NCI-H1436 (cell line): ENCODE measurements at regions not wholly inside any gene's neighbourhood (a gene's known extent, or its start where the extent isn't known, plus 50 kb on each side); places are given as distances from the start of the nearest gene placed in this dataset.
"Not testable (repeated sequence)": the region's sequence is repeated elsewhere in the genome, so short reads cannot be mapped to it uniquely, and the experiment has no call there.

ENCODE experiments used
- DNase-seq: peaks from one replicate; lab custom pipeline; 2025; lab: John Stamatoyannopoulos, UW

GRCh38 chr5:98314292-98314691 lies 459.2 kb upstream of the RGMB start:
- no peak for DNase-seq

DNA sequence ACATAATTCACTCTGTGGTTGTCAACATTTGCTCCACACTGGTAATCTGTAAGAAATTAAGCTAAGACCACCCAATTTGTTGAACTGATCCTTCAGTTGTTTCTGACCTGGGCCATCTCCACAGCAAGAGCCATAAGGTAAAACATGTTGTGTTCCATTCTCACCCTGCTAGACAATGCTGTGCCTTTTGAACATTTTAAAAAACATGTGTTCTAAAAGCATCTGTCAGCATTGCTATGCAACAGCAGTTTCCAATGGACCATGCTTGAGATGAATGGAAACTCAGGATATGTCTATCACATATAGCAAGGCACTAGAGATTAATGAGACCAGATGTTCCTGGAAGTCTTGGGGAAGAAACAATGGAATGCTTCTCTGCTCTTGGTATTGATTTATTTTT lies 455.1 kb upstream of the RGMB start:
- DNase-seq: no peak

- no peak for DNase-seq
These were observed 454.0 kb upstream of the RGMB start for GRCh38 chr5:98319299-98320011.

DNA sequence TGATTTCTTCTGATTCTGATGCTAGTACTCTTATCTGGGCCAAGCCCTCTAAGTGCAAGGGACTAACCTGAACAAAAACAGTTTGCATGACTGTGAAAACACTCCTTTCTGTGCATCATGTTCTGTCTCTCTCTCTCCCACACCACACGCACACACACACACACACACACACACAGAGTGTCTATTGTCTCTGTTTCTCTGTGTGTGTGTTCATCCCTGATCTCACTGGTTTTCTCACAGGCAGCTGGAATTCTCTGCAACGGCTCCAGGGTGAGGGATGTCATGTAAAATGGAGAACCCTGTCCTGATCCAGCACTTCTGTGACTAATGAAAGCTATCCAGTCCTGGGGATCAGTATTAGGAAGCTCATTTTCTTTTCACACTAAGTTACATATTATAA lies 453.1 kb upstream of the RGMB start:
- no peak for DNase-seq

DNA sequence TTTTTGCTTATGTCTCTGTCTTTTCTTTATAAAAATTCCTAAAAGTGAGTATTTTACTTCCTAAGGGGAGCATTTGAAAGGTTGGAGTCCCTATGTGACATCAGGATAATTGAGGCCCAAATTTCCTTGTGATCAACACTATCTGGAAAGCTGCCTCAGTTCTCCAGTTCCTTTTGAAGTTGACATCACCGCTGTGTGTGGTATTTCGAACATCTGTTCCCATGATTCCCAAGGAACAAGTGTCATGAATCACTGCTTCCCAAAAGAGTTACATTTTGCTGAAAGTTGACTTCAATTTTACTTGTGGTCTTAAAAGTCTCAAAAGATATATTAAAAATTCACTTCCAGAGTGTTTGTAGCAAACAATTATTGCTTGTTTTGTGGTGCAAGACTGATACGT lies 452.1 kb upstream of the RGMB start:
- no peak for DNase-seq

- DNase-seq: not testable (repeated sequence)
These were observed 448.3 kb upstream of the RGMB start for GRCh38 chr5:98325187-98325586.

DNA sequence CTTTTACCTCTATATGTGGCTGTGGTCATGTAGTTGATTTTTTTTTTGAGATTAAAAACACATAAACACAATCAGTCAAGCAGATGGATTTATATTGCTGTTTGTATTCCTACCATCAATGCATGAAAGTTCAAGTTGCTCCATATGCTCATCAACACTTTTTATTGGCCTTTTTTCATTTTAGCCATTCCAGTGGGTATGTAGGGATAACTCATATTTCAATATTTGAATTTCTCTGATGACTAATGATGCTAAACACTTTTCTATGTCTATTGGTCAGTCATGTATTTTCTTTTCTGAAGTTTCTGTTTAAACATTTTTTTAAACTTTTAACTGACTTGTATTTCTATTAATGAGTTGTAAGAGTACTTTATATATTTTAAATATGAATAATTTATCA lies 445.4 kb upstream of the RGMB start:
- no peak for DNase-seq

- DNase-seq: no peak
These were observed 442.6 kb upstream of the RGMB start for GRCh38 chr5:98330871-98331270.

DNA sequence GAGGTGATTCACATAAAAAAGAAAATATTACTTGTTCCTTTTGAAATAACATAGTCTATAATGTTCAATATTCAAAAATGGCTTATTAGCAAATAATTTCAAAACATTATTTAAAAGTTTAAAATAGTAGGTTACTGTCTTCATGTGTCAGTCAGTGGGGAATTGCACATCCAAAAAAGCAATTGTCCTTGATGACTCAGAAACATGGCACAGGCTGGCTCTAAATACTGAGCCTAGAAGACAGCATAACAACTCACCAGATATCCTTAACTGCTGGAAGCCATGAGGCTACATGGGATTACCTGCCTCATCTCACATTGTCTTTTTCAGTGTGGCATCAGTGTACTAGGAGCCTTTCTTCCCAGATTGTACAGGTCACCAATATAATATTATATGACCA lies 439.5 kb upstream of the RGMB start:
- no peak for DNase-seq

DNA sequence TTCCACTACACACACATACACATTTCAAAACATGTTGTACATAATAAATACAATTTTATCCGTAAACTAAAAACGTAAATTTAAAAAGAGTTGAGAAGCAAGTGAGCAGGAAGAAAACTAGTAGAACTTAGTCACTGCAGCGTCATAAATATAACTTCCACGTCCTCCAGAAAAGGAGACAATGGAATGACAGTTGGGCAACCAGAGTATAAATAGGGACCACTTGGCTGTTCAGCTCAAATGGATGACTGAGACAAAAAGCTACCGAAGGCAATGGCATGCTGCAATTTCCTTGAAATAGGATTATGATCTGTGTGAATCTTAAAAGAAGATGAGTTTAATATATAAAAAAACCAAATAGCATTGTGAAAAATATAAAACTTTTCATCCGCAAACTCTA lies 438.5 kb upstream of the RGMB start:
- DNase-seq: no peak

- no peak for DNase-seq
These were observed 434.2 kb upstream of the RGMB start for GRCh38 chr5:98339141-98339848.

- no peak for DNase-seq
These were observed 432.1 kb upstream of the RGMB start for GRCh38 chr5:98341038-98342032.

DNA sequence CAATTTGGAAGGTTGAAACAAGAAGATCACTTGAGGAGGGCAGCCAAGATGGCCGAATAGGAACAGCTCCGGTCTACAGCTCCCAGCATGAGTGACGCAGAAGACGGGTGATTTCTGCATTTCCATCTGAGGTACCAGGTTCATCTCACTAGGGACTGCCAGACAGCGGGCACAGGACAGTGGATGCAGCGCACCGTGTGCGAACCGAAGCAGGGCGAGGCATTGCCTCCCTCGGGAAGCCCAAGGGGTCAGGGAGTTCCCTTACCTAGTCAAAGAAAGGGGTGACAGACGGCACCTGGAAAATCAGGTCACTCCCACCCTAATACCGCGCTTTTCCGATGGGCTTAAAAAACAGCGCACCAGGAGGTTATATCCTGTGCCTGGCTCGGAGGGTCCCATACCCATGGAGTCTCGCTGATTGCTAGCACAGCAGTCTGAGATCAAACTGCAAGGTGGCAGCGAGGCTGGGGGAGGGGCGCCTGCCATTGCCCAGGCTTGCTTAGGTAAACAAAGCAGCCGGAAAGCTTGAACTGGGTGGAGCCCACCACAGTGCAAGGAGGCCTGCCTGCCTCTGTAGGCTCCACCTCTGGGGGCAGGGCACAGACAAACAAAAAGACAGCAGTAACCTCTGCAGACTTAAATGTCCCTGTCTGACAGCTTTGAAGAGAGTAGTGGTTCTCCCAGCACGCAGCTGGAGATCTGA lies 430.4 kb upstream of the RGMB start:
- not testable (repeated sequence) for DNase-seq

GRCh38 chr5:98349251-98349989 lies 424.0 kb upstream of the RGMB start:
- no peak for DNase-seq

DNA sequence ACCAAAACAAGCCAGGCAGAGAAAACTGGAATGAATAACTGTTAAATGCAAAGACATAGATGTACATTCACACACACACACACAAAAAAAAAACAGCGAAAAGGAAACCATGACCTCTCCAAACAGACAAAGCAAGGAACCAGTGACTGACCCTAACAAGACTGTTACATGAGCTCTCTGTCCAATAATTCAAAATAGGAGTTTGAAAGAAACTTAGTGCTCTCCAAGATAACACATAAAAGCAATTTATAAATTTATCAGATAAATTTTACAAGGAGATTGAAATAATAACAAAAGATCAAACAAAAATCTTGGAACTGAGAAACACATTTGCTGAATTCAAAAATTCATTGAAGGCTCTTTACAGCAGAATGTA lies 423.5 kb upstream of the RGMB start:
- DNase-seq: no peak

GRCh38 chr5:98354922-98355321 lies 418.5 kb upstream of the RGMB start:
- no peak for DNase-seq

GRCh38 chr5:98360548-98360947 lies 412.9 kb upstream of the RGMB start:
- no peak for DNase-seq

GRCh38 chr5:98363157-98363556 lies 410.3 kb upstream of the RGMB start:
- DNase-seq: no peak

DNA sequence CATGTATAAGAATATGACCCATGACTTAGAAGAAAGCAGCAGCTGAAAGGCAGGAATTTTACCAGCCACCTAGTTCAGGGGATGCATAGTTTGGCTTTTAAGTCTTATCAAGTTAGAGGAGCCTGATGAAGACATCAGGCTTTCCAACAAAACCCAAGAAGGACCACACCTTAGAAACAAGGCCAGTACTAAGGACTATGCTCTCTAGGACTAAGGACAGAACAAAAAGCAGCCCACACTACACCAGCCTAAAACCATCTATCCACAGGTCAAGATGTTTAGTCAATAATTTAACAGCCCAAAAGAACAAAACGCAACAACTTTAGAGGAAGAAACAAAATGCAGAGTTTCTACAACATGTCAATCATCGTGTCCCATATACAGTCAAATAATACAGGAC lies 408.9 kb upstream of the RGMB start:
- DNase-seq: no peak

- peak; percentile 26 for DNase-seq
These were observed 408.3 kb upstream of the RGMB start for GRCh38 chr5:98365126-98365525.

DNA sequence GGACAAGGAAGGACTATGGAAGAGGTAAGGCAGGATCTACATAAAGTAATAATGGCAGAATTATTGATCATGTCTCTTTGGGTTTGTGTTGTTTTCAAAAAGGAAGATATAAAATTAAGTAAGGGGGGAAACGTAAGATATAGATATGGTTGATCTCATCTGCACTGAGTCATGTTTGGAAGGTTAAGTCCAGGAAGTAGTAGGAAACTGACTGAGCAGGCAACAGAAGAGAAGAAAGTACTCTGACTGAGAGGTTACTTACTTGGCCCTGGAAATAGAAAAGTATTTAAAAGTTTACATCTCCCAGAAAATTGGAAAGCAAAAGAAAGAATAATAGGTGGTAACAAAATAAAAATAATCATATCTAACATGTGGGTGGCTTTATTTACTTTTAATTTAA lies 405.3 kb upstream of the RGMB start:
- DNase-seq: no peak
